Testis (tissue), 2 donors: ENCODE measurements at regions not wholly inside any gene's neighbourhood (a gene's known extent, or its start where the extent isn't known, plus 50 kb on each side); places are given as distances from the start of the nearest gene placed in this dataset.

ENCODE experiments used
- POLR2A ChIP-seq: fragments of 450-650 bp; IDR thresholded peaks from one replicate; pipeline ENCODE4 v1.6.1; 2017; ENCODE audit warnings: antibody characterized with exemption, mild to moderate bottlenecking, moderate library complexity
- TF ChIP-seq, protein P1 (sequence below), 3 experiments: fragments of 450-650 bp in 2 of 3; fragments of 200-600 bp in 1 of 3; sonication (generic) in 1 of 3; IDR thresholded peaks; one replicate each; pipeline ENCODE4 v1.5.1; 2016 to 2019; ENCODE audit warnings: antibody characterized with exemption in 3 of 3, mild to moderate bottlenecking in 2 of 3, moderate library complexity in 1 of 3

- TF ChIP-seq, protein P1, sequence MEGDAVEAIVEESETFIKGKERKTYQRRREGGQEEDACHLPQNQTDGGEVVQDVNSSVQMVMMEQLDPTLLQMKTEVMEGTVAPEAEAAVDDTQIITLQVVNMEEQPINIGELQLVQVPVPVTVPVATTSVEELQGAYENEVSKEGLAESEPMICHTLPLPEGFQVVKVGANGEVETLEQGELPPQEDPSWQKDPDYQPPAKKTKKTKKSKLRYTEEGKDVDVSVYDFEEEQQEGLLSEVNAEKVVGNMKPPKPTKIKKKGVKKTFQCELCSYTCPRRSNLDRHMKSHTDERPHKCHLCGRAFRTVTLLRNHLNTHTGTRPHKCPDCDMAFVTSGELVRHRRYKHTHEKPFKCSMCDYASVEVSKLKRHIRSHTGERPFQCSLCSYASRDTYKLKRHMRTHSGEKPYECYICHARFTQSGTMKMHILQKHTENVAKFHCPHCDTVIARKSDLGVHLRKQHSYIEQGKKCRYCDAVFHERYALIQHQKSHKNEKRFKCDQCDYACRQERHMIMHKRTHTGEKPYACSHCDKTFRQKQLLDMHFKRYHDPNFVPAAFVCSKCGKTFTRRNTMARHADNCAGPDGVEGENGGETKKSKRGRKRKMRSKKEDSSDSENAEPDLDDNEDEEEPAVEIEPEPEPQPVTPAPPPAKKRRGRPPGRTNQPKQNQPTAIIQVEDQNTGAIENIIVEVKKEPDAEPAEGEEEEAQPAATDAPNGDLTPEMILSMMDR (IDR thresholded peaks at IDR 0.05) = no peak
- no peak for TF ChIP-seq POLR2A
These were observed 68.7 kb downstream of the CHRD start for GRCh38 chr3:184448321-184449160.
